DND-41 (cell line): ENCODE measurements at regions not wholly inside any gene's neighbourhood (a gene's known extent, or its start where the extent isn't known, plus 50 kb on each side); places are given as distances from the start of the nearest gene placed in this dataset.

Experiments used
- ATAC-seq: fragments of 200-7000 bp; cut with Tn5 transposase; 3 replicates; pipeline ENCODE4 v1.9.1; 2021; ENCODE audit warnings: low read depth; ENCODE audit not compliant: insufficient read depth
- DNase-seq: peaks from one replicate; pipeline ENCODE4 v3.0.0-alpha.2; 2020
- H2AFZ ChIP-seq: 2 replicates; pipeline ENCODE4 v1.6.0; 2012; ENCODE audit warnings: low read depth, low read length
- H3K27ac ChIP-seq: 2 replicates; pipeline ENCODE4 v1.5.1; 2012; ENCODE audit warnings: low read length, inconsistent platforms
- H3K27me3 ChIP-seq: fragments of 200-600 bp; sonication (generic); 2 replicates; pipeline ENCODE4 v1.6.0; 2012; ENCODE audit warnings: low read length, mild to moderate bottlenecking, inconsistent platforms; ENCODE audit not compliant: insufficient read depth, poor library complexity
- H3K36me3 ChIP-seq: 2 replicates; pipeline ENCODE4 v1.5.1; 2012; ENCODE audit warnings: low read length, inconsistent platforms; ENCODE audit not compliant: insufficient read depth
- H3K4me1 ChIP-seq: 2 replicates; pipeline ENCODE4 v1.5.1; 2012; ENCODE audit warnings: mild to moderate bottlenecking, low read length; ENCODE audit not compliant: insufficient read depth
- H3K4me2 ChIP-seq: 2 replicates; pipeline ENCODE4 v1.6.0; 2012; ENCODE audit warnings: mild to moderate bottlenecking, moderate library complexity, low read length, inconsistent platforms; ENCODE audit not compliant: insufficient read depth
- H3K4me3 ChIP-seq, 2 experiments: fragments of 200-600 bp in 1 of 2; shearing (Covaris generic) in 1 of 2; 2 replicates each; pipeline ENCODE4 v1.5.1; 2012 to 2016; ENCODE audit warnings: inconsistent platforms in 2 of 2, low read length in 2 of 2, mild to moderate bottlenecking in 2 of 2, low read depth in 1 of 2, moderate library complexity in 1 of 2
- H3K79me2 ChIP-seq: 2 replicates; pipeline ENCODE4 v1.6.0; 2012; ENCODE audit warnings: low read length, inconsistent platforms; ENCODE audit not compliant: insufficient read depth
- H3K9ac ChIP-seq: 2 replicates; pipeline ENCODE4 v1.6.0; 2012; ENCODE audit warnings: low read depth, mild to moderate bottlenecking, inconsistent platforms, low read length, moderate library complexity
- H3K9me3 ChIP-seq: 2 replicates; pipeline ENCODE4 v1.5.1; 2012; ENCODE audit warnings: low read length, moderate library complexity, mild to moderate bottlenecking, inconsistent platforms; ENCODE audit not compliant: insufficient read depth, severe bottlenecking
- H4K20me1 ChIP-seq: 2 replicates; pipeline ENCODE4 v1.6.0; 2012; ENCODE audit warnings: low read length; ENCODE audit not compliant: insufficient read depth
- CTCF ChIP-seq: IDR thresholded peaks from 2 replicates; pipeline ENCODE4 v1.5.1; 2012; ENCODE audit warnings: borderline replicate concordance, low read length, moderate library complexity, mild to moderate bottlenecking; ENCODE audit not compliant: poor library complexity, severe bottlenecking; ENCODE audit errors: extremely low read depth
- EZH2 ChIP-seq: IDR thresholded peaks from 3 replicates; pipeline ENCODE4 v1.6.1; 2012; ENCODE audit warnings: borderline replicate concordance, low read depth, mild to moderate bottlenecking, moderate library complexity, low read length, inconsistent platforms; ENCODE audit not compliant: severe bottlenecking

GRCh38 chr7:17101207-17101696 is 197.2 kb upstream of the AHR start:
- Histone ChIP-seq H3K36me3 (no peaks in the 10 kb centered on the region), H3K9me3 (peaks cover 4% of the 10 kb centered on the region), H3K79me2 (no peaks in the 10 kb centered on the region), H3K4me3 (no peak overlapping the region), H3K4me2 (no peak overlapping the region), H2AFZ (no peak overlapping the region), H4K20me1 (no peaks in the 10 kb centered on the region), H3K9ac (no peak overlapping the region), H3K4me1 (peaks cover 15% of the 10 kb centered on the region), H3K27ac (no peak overlapping the region), H3K27me3 (no peaks in the 10 kb centered on the region)
- ATAC-seq: no peak
- TF ChIP-seq EZH2 (no peak), CTCF (no peak)
- no peak for DNase-seq

- H2AFZ ChIP-seq: no peak overlapping the region
- H3K27me3 ChIP-seq: no peaks in the 10 kb centered on the region
- DNase-seq: no peak
- no peaks in the 10 kb centered on the region for H3K79me2 ChIP-seq
- H3K27ac ChIP-seq: no peak overlapping the region
- H3K4me3 ChIP-seq: no peak overlapping the region
- TF ChIP-seq EZH2: no peak
- no peak for TF ChIP-seq CTCF
- no peaks in the 10 kb centered on the region for H4K20me1 ChIP-seq
- peaks cover under 1% of the 10 kb centered on the region; the same call in 1 of the 2 replicates for H3K4me1 ChIP-seq
- no peak for ATAC-seq
- H3K9me3 ChIP-seq: peaks cover 4% of the 10 kb centered on the region
- H3K9ac ChIP-seq: no peak overlapping the region
- H3K36me3 ChIP-seq: no peaks in the 10 kb centered on the region
- H3K4me2 ChIP-seq: no peak overlapping the region
Observed at GRCh38 chr7:17103170-17103569, 195.3 kb upstream of the AHR start.

- Histone ChIP-seq H3K79me2 (no peaks in the 10 kb centered on the region), H3K36me3 (no peaks in the 10 kb centered on the region), H3K27ac (no peak overlapping the region), H3K9me3 (peaks cover 4% of the 10 kb centered on the region), H3K4me1 (no peaks in the 10 kb centered on the region), H3K4me2 (no peak overlapping the region), H4K20me1 (no peaks in the 10 kb centered on the region), H3K27me3 (no peaks in the 10 kb centered on the region), H3K9ac (no peak overlapping the region), H3K4me3 (no peak overlapping the region), H2AFZ (no peak overlapping the region)
- DNase-seq: no peak
- TF ChIP-seq EZH2 (no peak), CTCF (no peak)
- ATAC-seq: no peak
Observed at GRCh38 chr7:17103984-17104383, 194.5 kb upstream of the AHR start.

- Histone ChIP-seq H3K27me3 (no peaks in the 10 kb centered on the region), H3K79me2 (no peaks in the 10 kb centered on the region), H3K4me2 (no peak overlapping the region), H2AFZ (no peak overlapping the region), H3K4me1 (no peaks in the 10 kb centered on the region), H3K9me3 (peaks cover 4% of the 10 kb centered on the region), H3K27ac (no peak overlapping the region), H3K4me3 (no peak overlapping the region), H4K20me1 (no peaks in the 10 kb centered on the region), H3K9ac (no peak overlapping the region), H3K36me3 (no peaks in the 10 kb centered on the region)
- TF ChIP-seq CTCF: no peak
- no peak for TF ChIP-seq EZH2
- no peak for ATAC-seq
- DNase-seq: no peak
Observed at GRCh38 chr7:17104419-17104818, 194.0 kb upstream of the AHR start.
